SK-N-SH (cell line): ENCODE measurements at regions not wholly inside any gene's neighbourhood (a gene's known extent, or its start where the extent isn't known, plus 50 kb on each side); places are given as distances from the start of the nearest gene placed in this dataset.
A peak's percentile ranks its signal among the peaks of the same experiment; 100 is the strongest.
"Not testable (repeated sequence)": the region's sequence is repeated elsewhere in the genome, so short reads cannot be mapped to it uniquely, and the experiment has no call there.

ENCODE experiments used
- CTCF ChIA-PET: fragments of 300-600, 350-600 bp; formaldehyde crosslinking; extraction: SDS; loops from one replicate; lab custom pipeline; 2021; lab: Yijun Ruan, JAX
- POLR2A ChIA-PET: fragments of 350-600 bp; sonication (Branson Sonifier 250); formaldehyde crosslinking; extraction: SDS; loops from one replicate; lab custom pipeline; 2020; ENCODE audit warnings: antibody characterized with exemption, inconsistent platforms; lab: Yijun Ruan, JAX
- DNase-seq: peaks from one replicate; pipeline ENCODE4 v3.0.0; 2012
- H2AFZ ChIP-seq: fragments of 200-600 bp; sonication (generic); 2 replicates; pipeline ENCODE4 v1.8.1; 2016; ENCODE audit warnings: antibody characterized with exemption, mild to moderate bottlenecking, low read depth
- H3F3A ChIP-seq: fragments of 200-600 bp; sonication (generic); replicated peaks from 2 replicates; pipeline ENCODE3; 2016; ENCODE audit warnings: antibody characterized with exemption, mild to moderate bottlenecking; ENCODE audit not compliant: insufficient read depth
- H3K27ac ChIP-seq, 2 experiments: fragments of 200-500 bp in 1 of 2; fragments of 200-600 bp in 1 of 2; sonication (Bioruptor generic) in 1 of 2; sonication (generic), shearing (Covaris generic) in 1 of 2; 2 replicates each; pipeline versions ENCODE4 v1.5.1 to v1.6.1; 2014 to 2016; ENCODE audit warnings: low read depth in 2 of 2, inconsistent platforms in 1 of 2, low read length in 1 of 2, mild to moderate bottlenecking in 1 of 2, mixed read lengths in 1 of 2
- H3K27me3 ChIP-seq: fragments of 200-600 bp; sonication (generic), shearing (Covaris generic); 2 replicates; pipeline ENCODE4 v1.6.1; 2016; ENCODE audit warnings: mixed run types; ENCODE audit not compliant: insufficient read depth
- H3K36me3 ChIP-seq, 2 experiments: fragments of 200-500 bp in 1 of 2; fragments of 200-600 bp in 1 of 2; sonication (Bioruptor generic) in 1 of 2; sonication (generic) in 1 of 2; replicated peaks in 1 of 2; 2 replicates each; pipeline versions ENCODE3 to v1.5.1; 2014 to 2016; ENCODE audit warnings: low read length in 1 of 2, mild to moderate bottlenecking in 1 of 2; ENCODE audit not compliant: insufficient read depth in 2 of 2, control insufficient read depth in 1 of 2
- H3K4me1 ChIP-seq, 2 experiments: fragments of 200-500 bp in 1 of 2; fragments of 200-600 bp in 1 of 2; sonication (Bioruptor generic) in 1 of 2; sonication (generic), shearing (Covaris generic) in 1 of 2; 2 replicates each; pipeline versions ENCODE4 v1.5.1 to v1.6.1; 2014 to 2016; ENCODE audit warnings: low read depth in 1 of 2, low read length in 1 of 2, mixed run types in 1 of 2; ENCODE audit not compliant: insufficient read depth in 2 of 2, control insufficient read depth in 1 of 2
- H3K4me2 ChIP-seq: fragments of 200-600 bp; sonication (generic), shearing (Covaris generic); 2 replicates; pipeline ENCODE4 v1.6.1; 2017; ENCODE audit warnings: mixed run types
- H3K4me3 ChIP-seq, 2 experiments: fragments of 200-500 bp in 1 of 2; fragments of 200-600 bp in 1 of 2; sonication (Bioruptor generic) in 1 of 2; sonication (generic), shearing (Covaris generic) in 1 of 2; 2 replicates each; pipeline versions ENCODE4 v1.5.1 to v1.8.1; 2014 to 2016; ENCODE audit warnings: low read depth in 2 of 2, inconsistent platforms in 1 of 2, low read length in 1 of 2, mild to moderate bottlenecking in 1 of 2, mixed read lengths in 1 of 2, moderate library complexity in 1 of 2
- H3K79me2 ChIP-seq: fragments of 200-600 bp; sonication (generic); 2 replicates; pipeline ENCODE4 v1.8.1; 2017; ENCODE audit warnings: mild to moderate bottlenecking; ENCODE audit not compliant: insufficient read depth
- H3K9ac ChIP-seq: fragments of 200-600 bp; sonication (generic); 2 replicates; pipeline ENCODE4 v1.6.1; 2017; ENCODE audit warnings: mixed run types
- H3K9me2 ChIP-seq: fragments of 200-600 bp; sonication (generic); 2 replicates; pipeline ENCODE4 v1.6.1; 2017; ENCODE audit warnings: mixed run types
- H3K9me3 ChIP-seq: fragments of 200-600 bp; sonication (generic); 2 replicates; pipeline ENCODE4 v1.6.1; 2017; ENCODE audit warnings: mixed run types, mild to moderate bottlenecking, moderate library complexity
- H4K20me1 ChIP-seq: fragments of 200-600 bp; sonication (generic); 2 replicates; pipeline ENCODE4 v1.6.1; 2017; ENCODE audit warnings: mild to moderate bottlenecking, mixed run types; ENCODE audit not compliant: insufficient read depth
- CTCF ChIP-seq: fragments of 200-600 bp; sonication (generic); IDR thresholded peaks from 2 replicates; pipeline ENCODE4 v1.6.1; 2017; ENCODE audit warnings: antibody characterized with exemption, mild to moderate bottlenecking, moderate library complexity
- RAD21 ChIP-seq: IDR thresholded peaks from 2 replicates; pipeline ENCODE4 v1.6.1; 2012; ENCODE audit warnings: mild to moderate bottlenecking, low read length
- WGBS: methylation state at CpG from one replicate; pipeline ENCODE4 v1.1.6; 2017; ENCODE audit warnings: low lambda C conversion rate; 5-methylcytosine and 5-hydroxymethylcytosine counted together

- H3K79me2 ChIP-seq, H3K27me3 ChIP-seq, H3K4me3 ChIP-seq, POLR2A ChIA-PET, H3K9me3 ChIP-seq, H2AFZ ChIP-seq, CTCF ChIA-PET, DNase-seq, H4K20me1 ChIP-seq, H3K4me1 ChIP-seq, H3F3A ChIP-seq, H3K4me2 ChIP-seq, H3K9me2 ChIP-seq, H3K36me3 ChIP-seq, H3K9ac ChIP-seq, H3K27ac ChIP-seq: not testable (repeated sequence)
- WGBS, result no CpG with 5 or more reads among the region's 17 CpGs
These were observed 83.0 kb downstream of the POTEC start for GRCh38 chr18:14460364-14460763.

- POLR2A ChIA-PET, result not testable (repeated sequence)
These were observed 83.6 kb downstream of the POTEC start for GRCh38 chr18:14459826-14460225.

GRCh38 chr18:14458009-14458945 is 85.1 kb downstream of the POTEC start:
- H3K4me1 ChIP-seq, H3K4me3 ChIP-seq, H3K79me2 ChIP-seq, H3K36me3 ChIP-seq, POLR2A ChIA-PET, CTCF ChIA-PET, H3K9ac ChIP-seq, H3K9me2 ChIP-seq, H3K4me2 ChIP-seq, H3F3A ChIP-seq, H3K27ac ChIP-seq, H3K9me3 ChIP-seq, H3K27me3 ChIP-seq, H2AFZ ChIP-seq, H4K20me1 ChIP-seq: not testable (repeated sequence)
- 0% methylated on average over 11 of the region's 62 CpGs for WGBS
- DNase-seq, result peak; percentile 10
- TF ChIP-seq RAD21 (peak; percentile 20; the same call in 1 of the 2 replicates), CTCF (peak; percentile 45)

More at GRCh38 chr18:14459826-14460225, 83.6 kb downstream of the POTEC start:
- H3K9me2 ChIP-seq, H3K9me3 ChIP-seq, H3K27me3 ChIP-seq, H3K79me2 ChIP-seq, H4K20me1 ChIP-seq, H2AFZ ChIP-seq, CTCF ChIA-PET, H3K27ac ChIP-seq, H3K4me3 ChIP-seq, H3K4me1 ChIP-seq, H3K9ac ChIP-seq, H3K36me3 ChIP-seq, H3K4me2 ChIP-seq, H3F3A ChIP-seq: not testable (repeated sequence)
- DNase-seq, result peak; percentile 24
- WGBS, result 4% methylated on average over 5 of the region's 23 CpGs
- TF ChIP-seq CTCF, result peak; percentile 42

GRCh38 chr18:14450637-14451009 is 92.8 kb downstream of the POTEC start:
- H4K20me1 ChIP-seq, H3K27me3 ChIP-seq, POLR2A ChIA-PET, H3K9me2 ChIP-seq, H3K9me3 ChIP-seq, H2AFZ ChIP-seq, H3K4me1 ChIP-seq, H3F3A ChIP-seq, CTCF ChIA-PET, DNase-seq, H3K9ac ChIP-seq, H3K27ac ChIP-seq, H3K79me2 ChIP-seq, H3K36me3 ChIP-seq: not testable (repeated sequence)
- Histone ChIP-seq H3K4me2 (peak overlapping the region; percentile 68), H3K4me3 (0 out of 4 replicates have a peak overlapping the region, but pooled peaks of 1 of the 2 experiments have one; percentile 19)
- 0% methylated on average over 14 of the region's 46 CpGs for WGBS

- POLR2A ChIA-PET, H3K79me2 ChIP-seq, H3K36me3 ChIP-seq, H3K9me2 ChIP-seq, H3K9ac ChIP-seq, H2AFZ ChIP-seq, DNase-seq, H3K27ac ChIP-seq, CTCF ChIA-PET, H3K27me3 ChIP-seq, H3F3A ChIP-seq, H3K9me3 ChIP-seq, H3K4me1 ChIP-seq, H4K20me1 ChIP-seq: not testable (repeated sequence)
- WGBS, result no CpG with 5 or more reads among the region's 60 CpGs
- H3K4me2 ChIP-seq, result peak overlapping the region; percentile 68; the same call in 1 of the 2 replicates
- H3K4me3 ChIP-seq, result peak overlapping the region in 1 of 2 experiments; percentile 24; a peak in 1 of 4 replicates
These were observed 93.3 kb downstream of the POTEC start for GRCh38 chr18:14449995-14450636.
